TTC549 (cell line): ENCODE measurements at regions not wholly inside any gene's neighbourhood (a gene's known extent, or its start where the extent isn't known, plus 50 kb on each side); places are given as distances from the start of the nearest gene placed in this dataset.
"Not testable (repeated sequence)": the region's sequence is repeated elsewhere in the genome, so short reads cannot be mapped to it uniquely, and the experiment has no call there.

Experiments used
- FAIRE-seq: peaks from 2 replicates; lab custom pipeline; 2012; peaks lifted over from hg19 to GRCh38; lab: Jason Lieb, UNC

GRCh38 chr20:51958099-51959065 lies 156.1 kb upstream of the SALL4 start:
- FAIRE-seq, result no peak

- FAIRE-seq, result no peak
Observed at GRCh38 chr20:51955756-51956155, 153.4 kb upstream of the SALL4 start.

GRCh38 chr20:51953731-51954340 lies 151.5 kb upstream of the SALL4 start:
- FAIRE-seq, result no peak

DNA sequence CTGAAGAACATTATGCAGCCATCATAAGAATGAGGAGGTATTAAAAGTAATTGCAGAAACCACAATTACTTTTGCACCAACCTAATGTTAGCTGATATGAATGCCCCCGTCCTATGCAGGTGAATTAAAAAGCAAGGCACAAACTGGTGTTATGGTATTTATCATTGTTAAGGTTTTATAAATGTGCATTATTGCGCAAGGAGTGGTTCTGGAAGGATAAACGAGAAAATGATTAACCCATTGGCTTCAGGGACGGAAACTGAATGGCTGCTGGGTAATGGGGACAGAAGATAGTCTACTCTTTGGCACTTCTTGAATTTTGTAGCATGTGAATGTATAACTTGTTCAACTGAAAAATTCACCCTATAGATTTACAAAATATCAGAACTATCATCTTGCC lies 148.6 kb upstream of the SALL4 start:
- FAIRE-seq, result no peak

DNA sequence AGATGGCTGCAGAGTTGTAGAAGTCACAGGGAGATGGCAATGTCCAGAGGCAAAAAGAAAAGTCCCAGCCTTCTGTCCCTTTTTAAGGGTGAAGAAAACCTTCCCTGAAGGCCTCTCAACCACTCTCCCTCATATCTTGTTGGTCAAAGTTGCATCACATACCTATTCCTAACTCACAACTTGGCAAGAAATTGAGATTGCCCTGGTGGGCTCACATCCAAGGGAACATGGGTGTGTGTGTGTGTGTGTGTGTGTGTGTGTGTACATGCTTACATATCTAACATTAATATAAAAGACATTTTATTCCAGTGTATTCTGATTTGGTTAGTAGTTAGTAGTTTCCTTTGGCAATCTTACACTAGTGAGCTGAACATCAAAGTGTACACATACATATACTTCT lies 144.3 kb upstream of the SALL4 start:
- no peak for FAIRE-seq

DNA sequence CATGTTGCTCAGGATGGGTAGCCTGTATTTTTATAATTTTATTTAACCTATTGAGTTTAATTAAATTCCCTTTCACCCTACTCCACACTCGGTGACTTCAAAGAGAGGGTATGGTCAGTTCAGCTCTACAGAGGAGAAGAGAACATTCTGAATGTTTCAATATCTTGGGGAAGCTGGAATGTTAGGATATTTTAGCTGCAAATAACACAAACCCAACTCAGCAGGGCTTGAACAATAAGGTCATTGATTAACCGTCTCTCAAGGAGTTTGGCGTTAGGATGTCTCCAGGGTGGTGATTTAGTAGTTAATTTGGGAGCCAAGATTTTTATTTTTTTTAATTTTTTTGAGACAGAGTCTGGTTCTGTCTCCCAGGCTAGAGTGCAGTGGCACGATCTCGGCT lies 143.6 kb upstream of the SALL4 start:
- no peak for FAIRE-seq

DNA sequence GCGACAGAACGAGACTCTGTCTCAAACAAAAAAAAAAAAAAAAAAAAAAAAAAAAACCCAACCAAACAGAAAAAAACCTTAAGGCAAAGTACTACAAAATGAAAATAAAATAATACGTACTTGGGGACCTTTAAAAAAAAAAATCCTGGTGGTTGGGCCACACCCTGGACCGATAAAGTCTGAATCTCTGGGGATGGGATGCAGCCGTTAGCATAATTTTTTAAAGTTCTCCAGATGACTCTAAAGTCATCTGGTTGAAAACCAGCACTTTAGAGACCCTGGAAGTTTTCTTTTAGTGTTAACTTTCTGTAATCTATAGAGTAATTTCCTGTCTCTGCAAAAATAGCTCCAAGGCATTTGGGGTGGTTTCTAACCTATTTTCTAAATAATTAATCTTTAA lies 142.9 kb upstream of the SALL4 start:
- FAIRE-seq, result no peak

- no peak for FAIRE-seq
Observed at GRCh38 chr20:51943761-51944160, 141.4 kb upstream of the SALL4 start.

DNA sequence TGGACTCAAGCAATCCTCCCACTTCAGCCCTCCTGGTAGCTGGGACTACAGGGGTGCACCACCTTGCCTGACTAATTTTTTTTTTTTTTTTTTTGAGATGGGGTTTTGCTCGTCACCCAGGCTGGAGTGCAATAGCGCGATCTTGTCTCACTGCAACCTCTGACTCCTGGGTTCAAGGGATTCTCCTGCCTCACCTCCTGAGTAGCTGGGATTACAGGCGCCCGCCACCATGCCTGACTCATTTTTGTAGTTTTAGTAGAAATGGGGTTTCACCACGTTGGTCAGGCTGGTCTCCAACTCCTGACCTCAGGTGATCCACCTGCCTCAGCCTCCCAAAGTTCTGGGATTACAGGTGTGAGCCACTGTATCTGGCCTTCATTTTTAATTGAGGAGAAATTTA lies 141.0 kb upstream of the SALL4 start:
- FAIRE-seq, result not testable (repeated sequence)

DNA sequence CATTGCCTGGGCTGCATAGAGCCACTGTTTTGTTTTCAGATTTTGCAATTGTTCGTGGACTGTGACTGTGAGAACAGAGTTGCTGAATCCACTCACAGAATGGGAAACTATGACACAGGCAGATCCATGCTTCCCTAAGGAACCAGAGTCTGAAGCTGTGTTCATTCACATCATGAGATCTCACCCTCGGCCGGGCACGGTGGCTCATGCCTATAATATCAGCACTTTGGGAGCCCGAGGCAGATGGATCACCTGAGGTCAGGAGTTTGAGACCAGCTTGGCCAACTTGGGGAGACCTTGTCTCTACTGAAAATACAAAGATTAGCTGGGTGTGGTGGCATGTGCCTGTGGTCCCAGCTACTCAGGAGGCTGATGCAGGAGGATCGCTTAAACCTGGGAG lies 139.2 kb upstream of the SALL4 start:
- FAIRE-seq, result no peak

DNA sequence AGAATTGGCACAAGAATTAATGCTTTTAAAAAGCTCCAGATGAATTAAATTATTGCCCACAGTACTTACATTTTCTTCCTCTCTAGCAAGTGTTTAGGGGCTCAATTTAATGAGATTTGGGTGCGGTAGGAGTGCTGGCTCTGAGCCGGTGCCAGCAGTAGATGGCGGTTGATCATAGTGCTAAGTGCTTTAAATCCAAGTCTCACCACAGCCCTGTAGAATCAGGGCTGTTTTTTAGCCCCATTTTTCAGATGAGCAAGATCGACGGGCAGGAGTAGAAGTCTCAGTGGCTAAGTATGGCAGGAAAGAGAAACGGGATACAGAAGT lies 136.9 kb upstream of the SALL4 start:
- no peak for FAIRE-seq

DNA sequence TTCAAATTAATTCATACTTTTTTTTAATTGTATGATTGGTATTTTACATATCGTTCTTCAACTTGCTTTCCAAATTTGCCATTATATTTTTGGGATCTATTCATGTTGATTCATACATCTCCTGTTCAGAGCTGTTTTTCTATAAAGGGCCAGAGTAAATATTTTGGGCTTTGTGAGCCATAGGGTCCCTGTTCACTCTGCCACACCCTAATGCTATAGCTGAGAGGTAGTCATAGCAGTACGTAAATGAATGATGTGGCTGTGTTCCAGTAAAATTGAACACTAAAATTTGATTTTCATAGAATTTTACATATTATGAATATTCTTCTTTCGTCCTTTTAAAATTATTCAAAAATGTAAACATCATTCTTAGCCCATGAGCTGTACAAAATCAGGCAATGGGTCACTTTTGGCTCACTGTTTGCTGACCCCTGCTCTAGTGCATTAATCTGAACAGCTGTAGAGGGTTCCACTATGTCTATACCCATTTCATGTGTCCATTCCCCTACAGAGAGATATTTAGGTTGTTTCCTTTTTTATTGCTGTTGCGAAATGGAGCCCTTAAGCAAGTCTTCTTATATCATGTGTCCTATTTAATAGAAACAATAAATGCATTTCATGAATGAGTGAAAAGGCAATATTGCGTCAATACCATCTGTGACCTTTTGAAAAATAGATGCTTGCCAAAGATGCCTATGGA lies 136.4 kb upstream of the SALL4 start:
- no peak for FAIRE-seq

DNA sequence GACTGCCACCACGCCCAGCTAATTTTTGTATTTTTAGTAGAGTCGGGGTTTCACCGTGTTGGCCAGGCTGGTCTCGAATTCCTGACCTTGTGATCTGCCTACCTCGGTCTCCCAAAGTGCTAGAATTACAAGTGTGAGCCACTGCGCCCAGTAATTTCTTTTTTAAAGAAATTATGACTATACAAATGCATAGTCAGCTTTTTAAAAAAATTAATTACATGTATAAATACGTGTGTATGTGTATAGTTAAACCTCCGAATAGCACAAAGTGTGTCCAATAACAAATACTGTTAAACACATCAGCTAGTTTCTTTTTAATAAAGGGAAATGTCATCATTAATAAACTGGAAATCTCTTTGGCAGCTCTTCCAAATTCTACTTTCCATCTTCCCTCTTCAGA lies 135.5 kb upstream of the SALL4 start:
- no peak for FAIRE-seq

DNA sequence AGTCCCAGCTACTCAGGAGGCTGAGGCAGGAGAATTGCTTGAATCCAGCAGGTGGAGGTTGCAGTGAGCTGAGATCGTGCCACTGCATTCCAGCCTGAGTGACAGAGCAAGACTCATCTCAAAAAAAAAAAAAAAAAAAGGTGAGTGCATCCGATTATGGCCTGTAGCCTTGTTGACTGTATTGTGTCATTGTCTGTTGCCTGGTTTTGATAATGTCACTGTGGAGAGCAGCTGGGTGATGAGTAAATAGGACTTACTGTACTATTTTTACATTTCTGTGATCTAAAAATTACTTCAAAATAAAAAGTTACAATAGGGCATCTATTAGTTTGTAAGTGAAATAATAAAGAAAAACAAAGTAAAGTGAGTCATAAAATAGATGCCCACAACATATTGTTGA lies 134.1 kb upstream of the SALL4 start:
- FAIRE-seq, result no peak

- FAIRE-seq, result no peak
Observed at GRCh38 chr20:51935003-51935358, 132.7 kb upstream of the SALL4 start.

DNA sequence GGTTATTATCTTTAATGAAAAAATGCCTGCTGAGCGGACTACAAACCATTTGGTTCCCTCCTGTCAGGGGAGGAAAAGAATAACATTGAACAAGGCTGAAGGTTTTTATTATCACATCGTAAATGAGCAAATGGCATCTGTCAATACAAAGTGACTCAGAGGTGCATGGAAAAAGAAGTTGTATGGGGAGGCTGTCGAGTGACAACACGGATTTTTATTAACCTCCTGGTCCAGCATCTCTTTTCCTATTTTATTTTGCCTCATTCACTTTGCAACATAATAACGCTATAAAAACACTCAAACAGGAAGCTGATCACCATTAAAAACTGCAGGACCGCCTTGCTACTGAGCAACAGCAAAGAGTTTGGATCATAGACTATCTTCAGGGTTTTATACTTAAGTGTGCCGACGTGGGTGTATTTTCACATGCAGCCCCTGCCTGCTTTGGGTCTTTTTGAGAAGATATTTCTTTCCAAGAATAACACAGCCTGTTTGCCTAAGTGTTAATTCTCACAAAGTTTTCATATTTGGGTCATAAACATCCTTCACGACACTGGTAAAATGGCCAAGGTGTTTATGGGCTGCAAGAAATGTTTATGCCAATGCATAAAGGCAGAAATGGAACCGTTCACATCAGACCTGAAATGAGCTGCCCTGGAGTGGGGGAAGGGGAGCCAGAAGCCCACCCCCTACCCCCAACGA lies 132.1 kb upstream of the SALL4 start:
- peak; percentile 97 for FAIRE-seq

GRCh38 chr20:51931371-51931781 lies 129.1 kb upstream of the SALL4 start:
- FAIRE-seq, result no peak

GRCh38 chr20:51930775-51931174 lies 128.5 kb upstream of the SALL4 start:
- peak; percentile 95 for FAIRE-seq

- FAIRE-seq, result no peak
Observed at GRCh38 chr20:51928931-51929330, 126.6 kb upstream of the SALL4 start.

DNA sequence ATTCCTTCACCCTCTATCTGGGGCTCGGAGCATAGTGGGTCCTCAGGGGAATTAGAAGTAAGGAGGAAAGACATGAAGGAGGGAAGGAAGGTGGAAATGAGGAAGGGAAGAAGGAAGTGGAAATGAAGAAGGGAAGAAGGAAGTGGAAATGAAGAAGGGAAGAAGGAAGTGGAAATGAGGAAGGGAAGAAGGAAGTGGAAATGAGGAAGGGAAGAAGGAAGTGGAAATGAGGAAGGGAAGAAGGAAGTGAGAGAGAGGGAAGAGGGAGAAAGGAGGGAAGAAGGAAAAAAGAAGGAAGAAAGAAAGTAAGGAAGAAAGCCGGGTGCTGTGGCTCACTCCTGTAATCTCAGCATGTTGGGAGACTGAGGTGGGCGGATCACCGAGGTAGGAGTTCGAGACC lies 125.6 kb upstream of the SALL4 start:
- not testable (repeated sequence) for FAIRE-seq

- FAIRE-seq, result no peak
Observed at GRCh38 chr20:51926670-51927305, 124.5 kb upstream of the SALL4 start.

GRCh38 chr20:51924509-51924908 lies 122.2 kb upstream of the SALL4 start:
- no peak for FAIRE-seq
